Naive thymus-derived CD4-positive, alpha-beta T cell (primary cell): ENCODE measurements at regions not wholly inside any gene's neighbourhood (a gene's known extent, or its start where the extent isn't known, plus 50 kb on each side); places are given as distances from the start of the nearest gene placed in this dataset.

Experiments
- ATAC-seq: fragments of 150-1000 bp; cut with Tn5 transposase; 2 replicates; pipeline ENCODE4 v1.10.0; 2021; ENCODE audit warnings: mild to moderate bottlenecking, moderate library complexity
- CTCF ChIA-PET: fragments of 350-600 bp; sonication (Branson Sonifier 250); formaldehyde crosslinking; loops from one replicate; lab custom pipeline; 2021; ENCODE audit warnings: antibody characterized with exemption; lab: Charles Lee
- POLR2A ChIA-PET: fragments of 350-600 bp; sonication (Branson Sonifier 250); formaldehyde crosslinking; loops from one replicate; lab custom pipeline; 2021; ENCODE audit warnings: antibody characterized with exemption, inconsistent platforms; lab: Charles Lee
- DNase-seq, 9 donors: peaks; one replicate each; pipeline versions ENCODE4 v3.0.0 to v3.0.0-alpha.2; 2020 to 2022; ENCODE audit warnings: mixed read lengths in 1 of 9
- H3K27ac ChIP-seq: one replicate; pipeline ENCODE4 v1.7.0; 2013; ENCODE audit warnings: mild to moderate bottlenecking, low read depth, low read length, moderate library complexity
- H3K27me3 ChIP-seq, 2 donors: one replicate each; pipeline ENCODE4 v1.7.0; 2013; ENCODE audit warnings: low read length in 2 of 2, mild to moderate bottlenecking in 2 of 2, moderate library complexity in 2 of 2; ENCODE audit not compliant: control insufficient read depth in 2 of 2, insufficient read depth in 2 of 2
- H3K36me3 ChIP-seq, 3 experiments: 1 replicate in 2 of 3; 2 replicates in 1 of 3; pipeline ENCODE4 v1.7.0; 2013; ENCODE audit warnings: low read length in 3 of 3, mild to moderate bottlenecking in 3 of 3, moderate library complexity in 1 of 3; ENCODE audit not compliant: insufficient read depth in 3 of 3, control insufficient read depth in 2 of 3
- H3K4me1 ChIP-seq, 2 donors: one replicate each; pipeline ENCODE4 v1.7.0; 2013; ENCODE audit warnings: low read length in 2 of 2, mild to moderate bottlenecking in 2 of 2, moderate library complexity in 1 of 2; ENCODE audit not compliant: control insufficient read depth in 2 of 2, insufficient read depth in 2 of 2
- H3K4me3 ChIP-seq: 2 replicates; pipeline ENCODE4 v1.7.0; 2013; ENCODE audit warnings: mild to moderate bottlenecking, low read length
- H3K9me3 ChIP-seq, 3 experiments: 1 replicate in 2 of 3; 2 replicates in 1 of 3; pipeline ENCODE4 v1.7.0; 2013; ENCODE audit warnings: low read length in 3 of 3; ENCODE audit not compliant: control insufficient read depth in 2 of 3
- H3K27ac Mint-ChIP-seq, 9 donors: one replicate each; pipeline ENCODE4 v1.8.0; 2020 to 2022; ENCODE audit warnings: mixed read lengths in 9 of 9, mild to moderate bottlenecking in 8 of 9, moderate library complexity in 5 of 9, inconsistent platforms in 2 of 9
- H3K27me3 Mint-ChIP-seq, 5 donors: one replicate each; pipeline ENCODE4 v1.8.0; 2021 to 2022; ENCODE audit warnings: mixed read lengths in 5 of 5, mild to moderate bottlenecking in 1 of 5
- H3K36me3 Mint-ChIP-seq, 5 donors: one replicate each; pipeline ENCODE4 v1.8.0; 2020 to 2022; ENCODE audit warnings: mixed read lengths in 5 of 5, mild to moderate bottlenecking in 3 of 5, inconsistent platforms in 1 of 5
- H3K4me1 Mint-ChIP-seq, 7 donors: one replicate each; pipeline ENCODE4 v1.8.0; 2020 to 2022; ENCODE audit warnings: mixed read lengths in 7 of 7, mild to moderate bottlenecking in 3 of 7, inconsistent platforms in 1 of 7
- H3K4me3 Mint-ChIP-seq, 10 donors: one replicate each; pipeline ENCODE4 v1.8.0; 2020 to 2022; ENCODE audit warnings: mild to moderate bottlenecking in 10 of 10, mixed read lengths in 10 of 10, moderate library complexity in 6 of 10, inconsistent platforms in 2 of 10
- H3K9me3 Mint-ChIP-seq, 11 donors: one replicate each; pipeline ENCODE4 v1.8.0; 2020 to 2022; ENCODE audit warnings: mixed read lengths in 11 of 11, mild to moderate bottlenecking in 4 of 11, inconsistent platforms in 1 of 11, moderate library complexity in 1 of 11
- intact Hi-C, 2 donors: fragments of 100-400 bp; cut with micrococcal nuclease; formaldehyde crosslinking; loops; one replicate each; pipeline ENCODE4 v1.15.1; 2023

DNA sequence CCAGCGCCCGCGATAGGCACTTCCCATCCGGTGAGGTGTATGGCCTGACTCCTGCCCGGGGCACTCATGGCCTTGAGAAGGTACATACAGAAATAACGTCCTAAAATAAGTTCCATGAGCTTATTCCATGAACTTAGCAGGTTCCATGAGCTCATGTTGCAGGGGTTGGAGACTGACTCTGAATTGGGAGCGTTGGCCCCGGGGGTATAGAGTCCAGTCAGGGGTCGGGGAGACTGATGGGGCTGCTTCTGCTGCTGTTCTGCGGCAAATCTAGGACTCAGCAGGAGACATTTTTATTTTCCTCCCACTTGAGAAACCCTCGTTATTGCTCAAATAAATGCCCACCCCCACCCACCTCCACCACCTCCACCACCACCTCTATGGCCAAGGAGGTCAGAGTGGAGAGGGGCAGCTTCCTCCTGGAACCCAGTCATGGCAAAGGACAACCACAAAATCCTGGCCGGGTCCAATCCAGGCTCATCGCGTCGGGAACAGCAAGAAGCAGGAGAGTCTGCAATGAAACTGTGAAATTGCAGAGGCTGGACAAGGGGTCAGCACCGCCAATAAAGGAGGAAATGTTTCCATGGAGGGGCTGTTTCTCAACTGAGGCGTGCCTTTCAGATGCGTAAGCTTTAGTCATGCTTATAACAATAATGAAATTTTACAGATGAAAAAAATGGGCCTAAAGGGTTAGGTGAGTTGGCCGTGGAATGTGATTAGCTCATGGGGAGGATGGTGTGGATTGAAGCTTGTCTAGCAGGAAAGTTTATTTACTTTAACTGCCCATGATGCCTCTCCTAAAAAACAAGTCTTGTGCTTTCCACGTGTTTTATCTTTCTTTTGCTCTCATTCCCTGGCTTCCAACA lies 136.6 kb upstream of the ALKAL2 start:
- peaks cover 0 to 4% (median 0%) of the 10 kb centered on the region in 5 donors for H3K36me3 Mint-ChIP-seq
- no peak overlapping the region for H3K27ac Mint-ChIP-seq
- peaks cover 4 to 16% (median 9%) of the 10 kb centered on the region in 7 donors for H3K4me1 Mint-ChIP-seq
- no peak overlapping the region for H3K27ac ChIP-seq
- CTCF ChIA-PET, result interaction anchor here (0.6 kb wide), 1 partner anchor 15 kb away, joined by 3 read pairs; no protein-coding TSS in a partner anchor
- intact Hi-C loops, result no loop called here
- no peaks in the 10 kb centered on the region for H3K36me3 ChIP-seq
- peaks cover 0 to 2% (median 0%) of the 10 kb centered on the region in 11 donors for H3K9me3 Mint-ChIP-seq
- no peaks in the 10 kb centered on the region for H3K9me3 ChIP-seq
- no peaks in the 10 kb centered on the region for H3K27me3 ChIP-seq
- no peak overlapping the region for H3K4me3 ChIP-seq
- H3K27me3 Mint-ChIP-seq, result peaks cover 0 to 15% (median 4%) of the 10 kb centered on the region in 5 donors
- H3K4me1 ChIP-seq, result peaks cover 5% of the 10 kb centered on the region in 2 donors
- no peak for ATAC-seq
- H3K4me3 Mint-ChIP-seq, result no peak overlapping the region
- POLR2A ChIA-PET, result interaction anchor here (2.2 kb wide), 1 partner anchor 14 kb away, joined by 7 read pairs; no protein-coding TSS in a partner anchor
- DNase-seq, result no peak

DNA sequence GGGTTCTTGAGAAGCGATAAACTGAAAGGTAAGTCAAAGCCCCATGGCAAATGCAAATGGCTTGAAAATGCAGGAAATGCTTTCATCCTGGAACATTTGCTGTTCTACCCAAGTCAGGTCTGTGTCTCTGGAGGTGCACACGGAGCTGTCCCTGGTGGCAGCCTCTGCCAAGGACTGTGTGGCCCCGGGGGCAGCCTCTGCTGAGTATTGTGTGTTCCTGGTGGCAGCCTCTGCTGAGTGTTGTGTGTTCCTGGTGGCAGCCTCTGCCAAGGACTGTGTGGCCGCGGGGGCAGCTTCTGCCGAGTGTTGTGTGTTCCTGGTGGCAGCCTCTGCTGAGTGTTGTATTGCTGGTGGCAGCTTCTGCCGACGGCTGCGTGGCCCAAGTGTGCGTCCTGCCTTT lies 135.6 kb upstream of the ALKAL2 start:
- POLR2A ChIA-PET, result interaction anchor here (0.7 to 2.2 kb wide), 2 partner anchors 15 to 47 kb away, joined by 3 to 7 read pairs; no protein-coding TSS in a partner anchor
- H3K4me1 ChIP-seq, result no peaks in the 10 kb centered on the region
- Mint-ChIP-seq H3K27me3 (peaks cover 3 to 25% (median 10%) of the 10 kb centered on the region in 5 donors), H3K27ac (no peak overlapping the region), H3K4me3 (no peak overlapping the region), H3K4me1 (peaks cover 0 to 8% (median 0%) of the 10 kb centered on the region in 7 donors), H3K36me3 (no peaks in the 10 kb centered on the region), H3K9me3 (peaks cover 0 to 2% (median 0%) of the 10 kb centered on the region in 11 donors)
- no peak for DNase-seq
- H3K27ac ChIP-seq, result no peak overlapping the region
- CTCF ChIA-PET, result no interaction called here
- no peak overlapping the region for H3K4me3 ChIP-seq
- H3K9me3 ChIP-seq, result no peaks in the 10 kb centered on the region
- H3K36me3 ChIP-seq, result no peaks in the 10 kb centered on the region
- H3K27me3 ChIP-seq, result no peaks in the 10 kb centered on the region
- ATAC-seq, result peak; percentile 22
- intact Hi-C loops, result no loop called here

DNA sequence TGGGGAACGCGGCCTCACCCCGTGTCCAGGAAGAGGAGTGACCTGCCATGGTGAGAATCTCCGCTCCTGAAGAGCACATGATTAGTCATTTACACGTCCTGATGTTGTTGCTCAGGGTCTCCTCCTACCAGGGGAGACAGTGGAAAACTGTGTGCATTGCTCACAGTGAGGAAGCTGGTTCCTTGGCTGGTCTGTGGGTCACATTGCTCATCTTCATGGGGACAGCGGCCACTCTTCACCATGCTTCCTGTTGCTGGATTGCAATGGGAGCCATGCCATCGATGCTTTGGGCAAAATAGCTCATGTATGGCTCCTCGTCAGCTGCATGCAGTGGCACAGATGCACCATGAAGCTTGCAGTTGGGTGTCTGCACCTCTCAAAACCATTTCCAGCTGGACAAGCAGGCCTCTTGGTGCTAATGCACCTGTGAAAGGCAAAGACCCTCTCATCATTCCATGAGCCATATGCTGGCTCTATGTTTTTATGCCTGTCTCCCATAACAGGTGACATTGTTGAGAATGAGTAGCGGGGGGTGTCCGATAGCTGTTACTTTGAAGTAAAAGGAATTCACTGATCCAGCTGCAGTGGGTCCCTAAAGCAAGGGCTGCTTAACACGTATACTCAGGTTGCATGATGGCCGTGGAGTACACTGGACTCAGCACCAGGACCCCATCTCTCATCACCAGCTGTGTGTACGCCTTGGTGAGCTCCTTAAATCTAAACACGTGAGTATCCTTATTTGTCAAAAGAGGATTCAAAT lies 135.0 kb upstream of the ALKAL2 start:
- H3K4me1 Mint-ChIP-seq, result peaks cover 0 to 5% (median 0%) of the 10 kb centered on the region in 7 donors
- no peak overlapping the region for H3K27ac Mint-ChIP-seq
- no peak overlapping the region for H3K4me3 Mint-ChIP-seq
- no peaks in the 10 kb centered on the region for H3K36me3 Mint-ChIP-seq
- Histone ChIP-seq H3K27ac (no peak overlapping the region), H3K36me3 (no peaks in the 10 kb centered on the region), H3K4me3 (no peak overlapping the region), H3K4me1 (no peaks in the 10 kb centered on the region), H3K27me3 (no peaks in the 10 kb centered on the region), H3K9me3 (no peaks in the 10 kb centered on the region)
- POLR2A ChIA-PET, result interaction anchor here (0.7 to 0.8 kb wide), 2 partner anchors 14 to 46 kb away, joined by 3 read pairs; no protein-coding TSS in a partner anchor
- intact Hi-C loops, result no loop called here
- CTCF ChIA-PET, result no interaction called here
- ATAC-seq (no peak), DNase-seq (no peak)
- peaks cover 4 to 32% (median 10%) of the 10 kb centered on the region in 5 donors for H3K27me3 Mint-ChIP-seq
- peaks cover 0 to 2% (median 0%) of the 10 kb centered on the region in 11 donors for H3K9me3 Mint-ChIP-seq

DNA sequence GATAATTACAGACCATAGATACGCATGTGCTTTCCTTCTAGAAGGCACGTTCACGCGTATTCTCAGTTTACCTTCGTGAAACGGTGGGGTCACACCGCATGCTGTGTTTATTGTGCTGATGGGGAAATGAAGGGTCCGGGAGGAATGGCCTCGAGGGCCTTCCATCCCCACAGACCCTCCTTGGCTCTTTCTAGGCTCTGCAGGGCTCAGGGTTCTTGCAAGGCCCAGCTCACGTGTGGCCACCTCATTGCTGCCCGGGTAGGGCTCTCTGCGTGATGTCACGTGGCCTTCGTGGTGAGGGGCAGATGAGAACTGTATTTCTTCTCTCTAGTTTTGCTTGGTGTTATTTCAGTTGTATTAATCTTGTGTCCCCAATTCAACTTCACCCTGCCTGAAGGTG lies 133.5 kb upstream of the ALKAL2 start:
- Mint-ChIP-seq H3K4me1 (peaks cover 0 to 5% (median 0%) of the 10 kb centered on the region in 7 donors), H3K9me3 (peaks cover 0 to 2% (median 0%) of the 10 kb centered on the region in 11 donors), H3K36me3 (no peaks in the 10 kb centered on the region), H3K27ac (no peak overlapping the region), H3K4me3 (no peak overlapping the region), H3K27me3 (peaks cover 4 to 35% (median 13%) of the 10 kb centered on the region in 5 donors)
- no peaks in the 10 kb centered on the region for H3K27me3 ChIP-seq
- intact Hi-C loops, result no loop called here
- H3K9me3 ChIP-seq, result no peaks in the 10 kb centered on the region
- no peaks in the 10 kb centered on the region for H3K4me1 ChIP-seq
- DNase-seq (no peak), ATAC-seq (no peak)
- H3K4me3 ChIP-seq, result no peak overlapping the region
- ChIA-PET POLR2A (no interaction called here), CTCF (no interaction called here)
- H3K36me3 ChIP-seq, result no peaks in the 10 kb centered on the region
- H3K27ac ChIP-seq, result no peak overlapping the region

DNA sequence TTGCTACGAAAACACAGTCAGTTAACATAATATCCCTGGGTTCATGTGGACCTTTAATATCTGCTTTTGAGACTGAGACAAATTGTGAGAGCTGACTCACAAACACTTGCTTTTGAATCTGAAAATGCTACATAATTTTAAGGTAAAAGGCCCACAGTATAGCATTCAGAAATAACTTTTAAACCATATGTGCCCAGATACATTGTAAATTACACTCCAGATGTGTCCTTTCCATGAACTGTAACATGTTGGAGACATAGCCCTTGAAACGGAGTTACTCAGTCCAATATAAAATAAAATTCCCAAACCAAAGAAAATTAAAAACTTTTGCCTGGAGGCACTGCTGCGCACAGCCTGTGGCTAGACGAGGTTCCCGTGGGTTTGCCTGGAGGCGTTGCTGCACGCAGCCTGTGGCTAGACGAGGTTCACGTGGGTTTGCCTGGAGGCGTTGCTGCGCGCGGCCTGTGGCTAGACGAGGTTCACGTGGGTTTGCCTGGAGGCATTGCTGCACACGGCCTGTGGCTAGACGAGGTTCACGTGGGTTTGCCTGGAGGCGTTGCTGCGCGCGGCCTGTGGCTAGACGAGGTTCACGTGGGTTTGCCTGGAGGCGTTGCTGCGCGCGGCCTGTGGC lies 131.9 kb upstream of the ALKAL2 start:
- ChIA-PET POLR2A (no interaction called here), CTCF (no interaction called here)
- Histone ChIP-seq H3K4me3 (no peak overlapping the region), H3K36me3 (no peaks in the 10 kb centered on the region), H3K27ac (no peak overlapping the region), H3K9me3 (no peaks in the 10 kb centered on the region), H3K27me3 (no peaks in the 10 kb centered on the region), H3K4me1 (no peaks in the 10 kb centered on the region)
- DNase-seq (no peak), ATAC-seq (no peak)
- H3K27ac Mint-ChIP-seq, result no peak overlapping the region
- H3K27me3 Mint-ChIP-seq, result peaks cover 0 to 35% (median 16%) of the 10 kb centered on the region in 5 donors
- H3K9me3 Mint-ChIP-seq, result peaks cover 0 to 2% (median 0%) of the 10 kb centered on the region in 11 donors
- H3K4me1 Mint-ChIP-seq, result peaks cover 0 to 5% (median 0%) of the 10 kb centered on the region in 7 donors
- intact Hi-C loops, result no loop called here
- no peak overlapping the region for H3K4me3 Mint-ChIP-seq
- H3K36me3 Mint-ChIP-seq, result no peaks in the 10 kb centered on the region

DNA sequence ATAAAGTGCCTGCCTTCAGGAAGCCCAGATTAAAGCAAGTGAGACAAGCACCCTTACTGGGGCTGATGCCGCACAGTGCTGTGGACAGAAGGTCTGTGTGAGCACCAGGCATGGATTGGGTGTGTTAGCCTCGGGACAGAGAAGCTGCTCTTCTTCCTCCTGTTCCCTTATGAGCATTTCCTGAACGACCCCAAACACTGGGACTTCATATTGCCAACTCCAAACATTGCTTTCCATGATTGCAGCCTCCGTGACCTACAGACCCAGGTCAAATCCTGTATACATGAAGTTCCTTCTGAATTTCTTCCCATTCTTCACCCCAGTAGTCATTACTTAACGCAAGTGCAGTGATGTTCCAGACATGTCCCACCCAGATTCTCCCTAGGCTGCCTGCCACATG lies 129.8 kb upstream of the ALKAL2 start:
- H3K27me3 Mint-ChIP-seq, result peaks cover 7 to 37% (median 20%) of the 10 kb centered on the region in 5 donors
- Histone ChIP-seq H3K9me3 (no peaks in the 10 kb centered on the region), H3K27ac (no peak overlapping the region), H3K36me3 (no peaks in the 10 kb centered on the region), H3K27me3 (no peaks in the 10 kb centered on the region), H3K4me1 (no peaks in the 10 kb centered on the region), H3K4me3 (no peak overlapping the region)
- ATAC-seq, result no peak
- no peaks in the 10 kb centered on the region for H3K36me3 Mint-ChIP-seq
- POLR2A ChIA-PET, result interaction anchor here (0.9 to 1.2 kb wide), 2 partner anchors 10 to 142 kb away, joined by 3 read pairs; no protein-coding TSS in a partner anchor
- no peak overlapping the region for H3K4me3 Mint-ChIP-seq
- intact Hi-C loops, result no loop called here
- DNase-seq, result no peak
- H3K27ac Mint-ChIP-seq, result no peak overlapping the region
- H3K9me3 Mint-ChIP-seq, result peaks cover 0 to 2% (median 0%) of the 10 kb centered on the region in 11 donors
- peaks cover 0 to 5% (median 0%) of the 10 kb centered on the region in 7 donors for H3K4me1 Mint-ChIP-seq
- CTCF ChIA-PET, result no interaction called here
